CD4-positive, alpha-beta T cell (primary cell): ENCODE measurements at regions not wholly inside any gene's neighbourhood (a gene's known extent, or its start where the extent isn't known, plus 50 kb on each side); places are given as distances from the start of the nearest gene placed in this dataset.
A peak's percentile ranks its signal among the peaks of the same experiment; 100 is the strongest.

Source experiments
- ATAC-seq: fragments of 200-7000 bp; cut with Tn5 transposase; one replicate; pipeline ENCODE4 v1.10.0; 2022; ENCODE audit warnings: mild to moderate bottlenecking; ENCODE audit not compliant: poor library complexity
- CTCF ChIA-PET: fragments of 350-600 bp; sonication (Branson Sonifier 250); formaldehyde crosslinking; loops from one replicate; lab custom pipeline; 2021; ENCODE audit warnings: antibody characterized with exemption, inconsistent platforms; lab: Charles Lee
- POLR2A ChIA-PET: fragments of 350-600 bp; sonication (Branson Sonifier 250); formaldehyde crosslinking; loops from one replicate; lab custom pipeline; 2021; ENCODE audit warnings: antibody characterized with exemption, inconsistent platforms; lab: Charles Lee
- DNase-seq, 14 experiments: peaks; one replicate each; pipeline ENCODE4 v3.0.0-alpha.2; 2013 to 2020; ENCODE audit warnings: mixed read lengths in 2 of 14
- H3K27ac ChIP-seq, 2 donors: one replicate each; pipeline versions ENCODE4 v1.5.1 to v1.7.0; 2013; ENCODE audit warnings: low read length in 2 of 2, low read depth in 1 of 2, mild to moderate bottlenecking in 1 of 2
- H3K27me3 ChIP-seq, 2 experiments: 1 replicate in 1 of 2; 2 replicates in 1 of 2; pipeline versions ENCODE4 v1.6.1 to v1.7.0; 2013; ENCODE audit warnings: low read length in 2 of 2, control low read depth in 1 of 2, mild to moderate bottlenecking in 1 of 2, moderate library complexity in 1 of 2; ENCODE audit not compliant: insufficient read depth in 2 of 2, control insufficient read depth in 1 of 2
- H3K36me3 ChIP-seq: one replicate; pipeline ENCODE4 v1.6.1; 2013; ENCODE audit warnings: low read length, control low read depth; ENCODE audit not compliant: insufficient read depth
- H3K4me1 ChIP-seq: one replicate; pipeline ENCODE4 v1.6.1; 2013; ENCODE audit warnings: low read length, control low read depth; ENCODE audit not compliant: insufficient read depth
- H3K4me3 ChIP-seq: one replicate; pipeline ENCODE4 v1.5.1; 2013; ENCODE audit warnings: mild to moderate bottlenecking, low read length, moderate library complexity
- H3K9me3 ChIP-seq, 2 experiments: 1 replicate in 1 of 2; 2 replicates in 1 of 2; pipeline versions ENCODE4 v1.6.1 to v1.7.0; 2013; ENCODE audit warnings: low read length in 2 of 2, mild to moderate bottlenecking in 2 of 2, control low read depth in 1 of 2, moderate library complexity in 1 of 2; ENCODE audit not compliant: control insufficient read depth in 1 of 2, insufficient read depth in 1 of 2
- H3K27ac Mint-ChIP-seq: one replicate; pipeline ENCODE4 v1.8.0; 2020; ENCODE audit warnings: mixed read lengths
- H3K27me3 Mint-ChIP-seq: one replicate; pipeline ENCODE4 v1.8.0; 2021; ENCODE audit warnings: mixed read lengths
- H3K36me3 Mint-ChIP-seq: one replicate; pipeline ENCODE4 v1.8.0; 2021; ENCODE audit warnings: low read depth, mixed read lengths
- H3K4me1 Mint-ChIP-seq: one replicate; pipeline ENCODE4 v1.8.0; 2021; ENCODE audit warnings: low read depth, mixed read lengths
- H3K4me3 Mint-ChIP-seq: one replicate; pipeline ENCODE4 v1.8.0; 2020; ENCODE audit warnings: mild to moderate bottlenecking, mixed read lengths
- H3K9me3 Mint-ChIP-seq: one replicate; pipeline ENCODE4 v1.8.0; 2020; ENCODE audit warnings: mixed read lengths
- intact Hi-C, 2 experiments: fragments of 100-400 bp; cut with DNase I in 1 of 2; cut with micrococcal nuclease in 1 of 2; formaldehyde crosslinking; loops; one replicate each; pipeline versions ENCODE4 v1.15.1 to v1.9.0; 2023 to 2025; cut with DNase I, micrococcal nuclease
- TF ChIP-seq, protein P1 (sequence below): fragments of 200-600 bp; IDR thresholded peaks from one replicate; pipeline ENCODE4 v1.8.0; 2022; ENCODE audit warnings: antibody characterized with exemption, mild to moderate bottlenecking

- intact Hi-C loops: loop anchor here in 1 of 2 experiments (5.0 kb wide), 1 partner anchor 34 kb away; no protein-coding TSS in a partner anchor
- no peak overlapping the region for H3K4me3 Mint-ChIP-seq
- Histone ChIP-seq H3K9me3 (no peaks in the 10 kb centered on the region), H3K27ac (no peak overlapping the region), H3K4me1 (peaks cover 18% of the 10 kb centered on the region), H3K4me3 (no peak overlapping the region), H3K36me3 (no peaks in the 10 kb centered on the region), H3K27me3 (no peaks in the 10 kb centered on the region)
- TF ChIP-seq, protein P1, sequence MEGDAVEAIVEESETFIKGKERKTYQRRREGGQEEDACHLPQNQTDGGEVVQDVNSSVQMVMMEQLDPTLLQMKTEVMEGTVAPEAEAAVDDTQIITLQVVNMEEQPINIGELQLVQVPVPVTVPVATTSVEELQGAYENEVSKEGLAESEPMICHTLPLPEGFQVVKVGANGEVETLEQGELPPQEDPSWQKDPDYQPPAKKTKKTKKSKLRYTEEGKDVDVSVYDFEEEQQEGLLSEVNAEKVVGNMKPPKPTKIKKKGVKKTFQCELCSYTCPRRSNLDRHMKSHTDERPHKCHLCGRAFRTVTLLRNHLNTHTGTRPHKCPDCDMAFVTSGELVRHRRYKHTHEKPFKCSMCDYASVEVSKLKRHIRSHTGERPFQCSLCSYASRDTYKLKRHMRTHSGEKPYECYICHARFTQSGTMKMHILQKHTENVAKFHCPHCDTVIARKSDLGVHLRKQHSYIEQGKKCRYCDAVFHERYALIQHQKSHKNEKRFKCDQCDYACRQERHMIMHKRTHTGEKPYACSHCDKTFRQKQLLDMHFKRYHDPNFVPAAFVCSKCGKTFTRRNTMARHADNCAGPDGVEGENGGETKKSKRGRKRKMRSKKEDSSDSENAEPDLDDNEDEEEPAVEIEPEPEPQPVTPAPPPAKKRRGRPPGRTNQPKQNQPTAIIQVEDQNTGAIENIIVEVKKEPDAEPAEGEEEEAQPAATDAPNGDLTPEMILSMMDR: no peak
- H3K9me3 Mint-ChIP-seq: no peaks in the 10 kb centered on the region
- DNase-seq: peak in 4 of 14 experiments; percentile 20 to 51 (median 30)
- ATAC-seq: no peak
- H3K27me3 Mint-ChIP-seq: no peaks in the 10 kb centered on the region
- ChIA-PET POLR2A (interaction anchor here (0.6 to 2.3 kb wide), 2 partner anchors 9 to 14 kb away, joined by 4 to 12 read pairs; no protein-coding TSS in a partner anchor), CTCF (no interaction called here)
- no peak overlapping the region for H3K27ac Mint-ChIP-seq
- H3K36me3 Mint-ChIP-seq: no peaks in the 10 kb centered on the region
- peaks cover 52% of the 10 kb centered on the region for H3K4me1 Mint-ChIP-seq
Measured at GRCh38 chr1:58932859-58933598, 149.2 kb upstream of the JUN start.

GRCh38 chr1:58933599-58933926 is 149.7 kb upstream of the JUN start:
- Mint-ChIP-seq H3K9me3 (no peaks in the 10 kb centered on the region), H3K27ac (no peak overlapping the region), H3K4me3 (no peak overlapping the region), H3K27me3 (no peaks in the 10 kb centered on the region), H3K36me3 (no peaks in the 10 kb centered on the region), H3K4me1 (peaks cover 54% of the 10 kb centered on the region)
- intact Hi-C loops: loop anchor here in 1 of 2 experiments (5.0 kb wide), 1 partner anchor 34 kb away; no protein-coding TSS in a partner anchor
- Histone ChIP-seq H3K27me3 (no peaks in the 10 kb centered on the region), H3K27ac (no peak overlapping the region), H3K36me3 (no peaks in the 10 kb centered on the region), H3K4me3 (no peak overlapping the region), H3K9me3 (no peaks in the 10 kb centered on the region), H3K4me1 (peaks cover 18% of the 10 kb centered on the region)
- POLR2A ChIA-PET: interaction anchor here (0.6 to 2.3 kb wide), 2 partner anchors 9 to 14 kb away, joined by 4 to 12 read pairs; no protein-coding TSS in a partner anchor
- CTCF ChIA-PET: no interaction called here
- ATAC-seq: no peak
- no peak for DNase-seq
- TF ChIP-seq, protein P1: no peak

GRCh38 chr1:58934706-58935105 is 150.9 kb upstream of the JUN start:
- Mint-ChIP-seq H3K27ac (no peak overlapping the region), H3K4me3 (no peak overlapping the region), H3K9me3 (no peaks in the 10 kb centered on the region), H3K36me3 (no peaks in the 10 kb centered on the region), H3K4me1 (peaks cover 50% of the 10 kb centered on the region), H3K27me3 (no peaks in the 10 kb centered on the region)
- ChIA-PET POLR2A (no interaction called here), CTCF (interaction anchor here (1.0 kb wide), 1 partner anchor 9 kb away, joined by 3 read pairs; no protein-coding TSS in a partner anchor)
- H3K9me3 ChIP-seq: no peaks in the 10 kb centered on the region
- TF ChIP-seq, protein P1: no peak
- H3K36me3 ChIP-seq: no peaks in the 10 kb centered on the region
- ATAC-seq: no peak
- no peak for DNase-seq
- H3K4me3 ChIP-seq: no peak overlapping the region
- intact Hi-C loops: loop anchor here in 1 of 2 experiments (5.0 kb wide), 1 partner anchor 33 kb away; no protein-coding TSS in a partner anchor
- no peaks in the 10 kb centered on the region for H3K27me3 ChIP-seq
- H3K27ac ChIP-seq: no peak overlapping the region
- peaks cover 14% of the 10 kb centered on the region for H3K4me1 ChIP-seq
